ENCODE measurements at regions not wholly inside any gene's neighbourhood (a gene's known extent, or its start where the extent isn't known, plus 50 kb on each side); places are given as distances from the start of the nearest gene placed in this dataset.

DNA sequence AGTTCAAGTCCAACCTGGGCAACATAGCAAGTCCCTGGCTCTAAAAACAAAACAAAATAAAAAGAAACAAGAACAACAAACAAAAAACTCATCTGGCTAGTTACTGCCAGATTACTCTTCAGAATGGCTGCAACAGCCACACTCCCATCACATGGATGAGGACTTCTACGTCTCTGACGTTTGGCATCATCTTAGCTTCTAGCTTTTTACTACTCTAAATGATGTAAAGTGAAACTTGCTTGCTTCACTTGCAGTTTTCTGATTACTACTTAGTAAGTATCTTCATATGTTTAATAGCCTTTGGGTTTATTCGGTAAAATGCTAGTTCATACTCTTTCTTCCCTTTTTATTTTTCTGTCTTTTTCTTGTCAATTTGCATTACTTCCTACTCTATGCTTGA lies 161.1 kb upstream of the CARMIL1 start:
- no peak for DNase-seq
- CTCF ChIA-PET = no interaction called here
- Histone ChIP-seq H3K27ac (no peak overlapping the region), H3K79me2 (ENCODE audit: low read depth) (no peaks in the 10 kb centered on the region), H3K4me3 (no peak overlapping the region), H4K20me1 (ENCODE audit: insufficient read depth) (no peaks in the 10 kb centered on the region), H3F3A (ENCODE audit: insufficient read depth, low read depth) (no peaks in the 10 kb centered on the region), H2AFZ (no peak overlapping the region), H3K4me1 (replicated peaks; ENCODE audit: insufficient read depth) (no peaks in the 10 kb centered on the region), H3K4me2 (no peak overlapping the region), H3K9me2 (ENCODE audit: insufficient read depth) (no peaks in the 10 kb centered on the region), H3K27me3 (ENCODE audit: insufficient read depth, low read depth) (no peaks in the 10 kb centered on the region), H3K9me3 (ENCODE audit: insufficient read depth, low read depth) (peaks cover 3% of the 10 kb centered on the region; the same call in 1 of the 2 replicates), H3K36me3 (ENCODE audit: low read depth) (no peaks in the 10 kb centered on the region)
- intact Hi-C loops (cut with micrococcal nuclease; ENCODE audit: unreplicated experiment) = no loop called here
- TF ChIP-seq, protein P1, sequence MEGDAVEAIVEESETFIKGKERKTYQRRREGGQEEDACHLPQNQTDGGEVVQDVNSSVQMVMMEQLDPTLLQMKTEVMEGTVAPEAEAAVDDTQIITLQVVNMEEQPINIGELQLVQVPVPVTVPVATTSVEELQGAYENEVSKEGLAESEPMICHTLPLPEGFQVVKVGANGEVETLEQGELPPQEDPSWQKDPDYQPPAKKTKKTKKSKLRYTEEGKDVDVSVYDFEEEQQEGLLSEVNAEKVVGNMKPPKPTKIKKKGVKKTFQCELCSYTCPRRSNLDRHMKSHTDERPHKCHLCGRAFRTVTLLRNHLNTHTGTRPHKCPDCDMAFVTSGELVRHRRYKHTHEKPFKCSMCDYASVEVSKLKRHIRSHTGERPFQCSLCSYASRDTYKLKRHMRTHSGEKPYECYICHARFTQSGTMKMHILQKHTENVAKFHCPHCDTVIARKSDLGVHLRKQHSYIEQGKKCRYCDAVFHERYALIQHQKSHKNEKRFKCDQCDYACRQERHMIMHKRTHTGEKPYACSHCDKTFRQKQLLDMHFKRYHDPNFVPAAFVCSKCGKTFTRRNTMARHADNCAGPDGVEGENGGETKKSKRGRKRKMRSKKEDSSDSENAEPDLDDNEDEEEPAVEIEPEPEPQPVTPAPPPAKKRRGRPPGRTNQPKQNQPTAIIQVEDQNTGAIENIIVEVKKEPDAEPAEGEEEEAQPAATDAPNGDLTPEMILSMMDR (conservative IDR thresholded peaks at IDR 0.05) = no peak
- no peak for TF ChIP-seq EZH2 (IDR thresholded peaks at IDR 0.05; ENCODE audit: low read depth)
- BruUV-seq (replicated peaks) = no TSS peak
- POLR2A ChIA-PET (ENCODE audit: unreplicated experiment) = no interaction called here

DNA sequence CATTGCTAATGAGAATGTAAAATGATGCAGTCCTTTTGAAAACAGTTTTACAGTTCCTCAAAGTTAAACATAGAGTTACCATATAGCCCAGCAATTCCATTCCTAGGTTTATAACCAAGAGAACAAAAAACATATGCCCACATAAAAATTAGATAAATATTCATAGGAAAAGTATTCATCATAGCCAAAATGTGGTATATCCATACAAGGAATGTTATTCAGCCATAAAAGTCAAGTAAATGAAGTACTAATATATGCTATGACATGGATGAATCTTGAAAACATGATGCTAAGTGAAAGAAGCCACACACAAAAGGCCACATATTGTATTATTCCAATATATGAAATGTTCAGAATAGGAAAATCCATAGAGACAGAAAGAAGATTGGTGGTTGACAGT lies 158.0 kb upstream of the CARMIL1 start:
- intact Hi-C loops (cut with micrococcal nuclease; ENCODE audit: unreplicated experiment) = no loop called here
- no peak for DNase-seq
- Histone ChIP-seq H2AFZ (no peak overlapping the region), H4K20me1 (ENCODE audit: insufficient read depth) (no peaks in the 10 kb centered on the region), H3F3A (ENCODE audit: insufficient read depth, low read depth) (no peaks in the 10 kb centered on the region), H3K27ac (no peak overlapping the region), H3K9me2 (ENCODE audit: insufficient read depth) (no peaks in the 10 kb centered on the region), H3K4me2 (no peak overlapping the region), H3K4me3 (no peak overlapping the region), H3K27me3 (ENCODE audit: insufficient read depth, low read depth) (no peaks in the 10 kb centered on the region), H3K9me3 (ENCODE audit: insufficient read depth, low read depth) (peaks cover 3% of the 10 kb centered on the region; the same call in 1 of the 2 replicates), H3K36me3 (ENCODE audit: low read depth) (no peaks in the 10 kb centered on the region), H3K4me1 (replicated peaks; ENCODE audit: insufficient read depth) (no peaks in the 10 kb centered on the region), H3K79me2 (ENCODE audit: low read depth) (no peaks in the 10 kb centered on the region)
- POLR2A ChIA-PET (ENCODE audit: unreplicated experiment) = no interaction called here
- BruUV-seq (replicated peaks) = no TSS peak
- TF ChIP-seq EZH2 (IDR thresholded peaks at IDR 0.05; ENCODE audit: low read depth) = no peak
- TF ChIP-seq, protein P1 (conservative IDR thresholded peaks at IDR 0.05) = no peak
- CTCF ChIA-PET = no interaction called here

DNA sequence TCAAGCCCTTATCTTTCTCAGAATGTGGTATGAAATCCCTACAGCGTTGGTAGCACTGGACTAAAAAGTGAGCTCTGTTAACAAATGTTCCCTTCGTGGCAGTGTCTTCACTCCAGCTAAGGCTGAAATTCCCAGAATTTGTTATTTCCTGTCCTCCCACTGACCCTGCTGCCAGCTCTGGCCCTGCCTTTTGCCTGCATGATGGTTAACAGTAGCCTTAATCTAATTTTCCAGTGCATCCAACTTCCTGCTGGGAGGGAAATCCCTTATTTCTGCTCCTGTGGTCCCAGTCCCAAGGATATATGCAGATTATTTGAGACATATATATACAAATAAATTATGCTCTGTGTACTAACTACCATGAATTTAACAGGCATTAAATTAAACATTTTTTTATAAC lies 157.2 kb upstream of the CARMIL1 start:
- BruUV-seq (replicated peaks) = no TSS peak
- Histone ChIP-seq H2AFZ (no peak overlapping the region), H3K4me3 (no peak overlapping the region), H3K9me3 (ENCODE audit: insufficient read depth, low read depth) (peaks cover under 1% of the 10 kb centered on the region; the same call in 1 of the 2 replicates), H3K36me3 (ENCODE audit: low read depth) (no peaks in the 10 kb centered on the region), H3K4me1 (replicated peaks; ENCODE audit: insufficient read depth) (no peaks in the 10 kb centered on the region), H4K20me1 (ENCODE audit: insufficient read depth) (no peaks in the 10 kb centered on the region), H3F3A (ENCODE audit: insufficient read depth, low read depth) (no peaks in the 10 kb centered on the region), H3K4me2 (no peak overlapping the region), H3K27ac (no peak overlapping the region), H3K79me2 (ENCODE audit: low read depth) (no peaks in the 10 kb centered on the region), H3K9me2 (ENCODE audit: insufficient read depth) (no peaks in the 10 kb centered on the region), H3K27me3 (ENCODE audit: insufficient read depth, low read depth) (no peaks in the 10 kb centered on the region)
- no peak for DNase-seq
- ChIA-PET CTCF (no interaction called here), POLR2A (ENCODE audit: unreplicated experiment) (no interaction called here)
- TF ChIP-seq, protein P1 (conservative IDR thresholded peaks at IDR 0.05) = no peak
- no peak for TF ChIP-seq EZH2 (IDR thresholded peaks at IDR 0.05; ENCODE audit: low read depth)
- intact Hi-C loops (cut with micrococcal nuclease; ENCODE audit: unreplicated experiment) = no loop called here

Data from PC-9 (cell line).